Muscle of leg (tissue), 3 donors: ENCODE measurements at regions not wholly inside any gene's neighbourhood (a gene's known extent, or its start where the extent isn't known, plus 50 kb on each side); places are given as distances from the start of the nearest gene placed in this dataset.

ENCODE experiments used
- DNase-seq: peaks from one replicate; pipeline ENCODE4 v3.0.0; 2013
- H3K27ac ChIP-seq: one replicate; pipeline ENCODE4 v1.5.1; 2013; ENCODE audit warnings: mild to moderate bottlenecking, low read length, control low read depth
- H3K27me3 ChIP-seq: one replicate; pipeline ENCODE4 v1.6.1; 2013; ENCODE audit warnings: low read length; ENCODE audit not compliant: control insufficient read depth, insufficient read depth
- H3K36me3 ChIP-seq: one replicate; pipeline ENCODE4 v1.6.1; 2013; ENCODE audit warnings: low read length; ENCODE audit not compliant: control insufficient read depth, insufficient read depth
- H3K4me1 ChIP-seq: one replicate; pipeline ENCODE4 v1.6.1; 2013; ENCODE audit warnings: low read length; ENCODE audit not compliant: control insufficient read depth, insufficient read depth
- H3K4me3 ChIP-seq: one replicate; pipeline ENCODE4 v1.5.1; 2013; ENCODE audit warnings: low read length, control low read depth
- H3K9me3 ChIP-seq: replicated peaks from 2 replicates; pipeline ENCODE4 v1.6.1; 2013; ENCODE audit warnings: low read depth, low read length; ENCODE audit not compliant: control insufficient read depth
- WGBS: methylation state at CpG from one replicate; pipeline ENCODE4 v1.1.5; 2013; ENCODE audit warnings: missing lambda C conversion rate; ENCODE audit not compliant: insufficient coverage; 5-methylcytosine and 5-hydroxymethylcytosine counted together

DNA sequence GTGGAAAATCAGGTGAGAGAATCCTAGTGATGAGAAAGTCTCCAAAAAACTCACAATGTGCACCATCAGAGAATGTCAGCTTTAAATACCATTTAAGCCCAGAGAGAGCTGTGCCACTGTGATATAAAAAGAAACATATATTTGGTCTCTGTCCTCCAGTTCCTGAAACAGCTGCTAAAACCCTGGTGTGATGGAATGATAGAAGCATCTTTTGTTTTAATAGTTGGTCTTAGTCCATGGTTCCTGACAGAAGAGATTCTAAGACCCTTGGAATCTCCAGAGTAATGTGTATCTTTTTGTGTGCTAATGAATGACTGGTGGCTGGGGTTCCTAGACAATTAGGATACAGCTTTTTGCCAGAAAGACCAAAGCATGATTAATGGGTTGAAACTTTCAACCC is 302.8 kb upstream of the B3GALT2 start:
- DNase-seq = no peak
- Histone ChIP-seq H3K27ac (no peak overlapping the region), H3K27me3 (no peaks in the 10 kb centered on the region), H3K9me3 (peaks cover 5% of the 10 kb centered on the region), H3K4me1 (no peaks in the 10 kb centered on the region), H3K4me3 (no peak overlapping the region), H3K36me3 (no peaks in the 10 kb centered on the region)

DNA sequence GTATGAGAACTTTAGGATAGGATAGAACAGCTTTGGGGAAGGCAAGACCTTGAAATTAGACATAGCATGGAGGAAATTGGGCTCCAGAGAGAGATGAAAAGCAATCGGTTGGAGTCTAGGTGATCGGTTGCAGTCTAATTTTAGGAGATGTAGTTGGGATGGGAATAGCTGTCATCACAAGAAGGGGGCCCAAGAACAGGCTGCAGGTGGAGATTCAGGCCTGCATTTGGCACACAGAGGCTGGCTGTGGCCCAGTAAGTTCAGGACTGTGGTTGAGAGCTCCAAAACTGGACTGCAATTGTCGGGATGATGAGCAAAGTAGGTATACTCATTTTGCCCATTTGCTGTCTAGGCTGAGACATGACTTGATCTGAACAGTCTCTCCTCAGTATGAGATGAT is 301.3 kb upstream of the B3GALT2 start:
- Histone ChIP-seq H3K27ac (no peak overlapping the region), H3K4me1 (no peaks in the 10 kb centered on the region), H3K36me3 (no peaks in the 10 kb centered on the region), H3K9me3 (peaks cover 5% of the 10 kb centered on the region), H3K4me3 (no peak overlapping the region), H3K27me3 (no peaks in the 10 kb centered on the region)
- WGBS = 64% methylated on average over 3 of the region's 3 CpGs
- no peak for DNase-seq

GRCh38 chr1:193486671-193487229 is 300.3 kb upstream of the B3GALT2 start:
- H3K4me1 ChIP-seq = no peaks in the 10 kb centered on the region
- no peaks in the 10 kb centered on the region for H3K36me3 ChIP-seq
- DNase-seq = no peak
- H3K9me3 ChIP-seq = peaks cover 5% of the 10 kb centered on the region
- H3K4me3 ChIP-seq = no peak overlapping the region
- H3K27me3 ChIP-seq = no peaks in the 10 kb centered on the region
- WGBS = no CpG with 5 or more reads among the region's 1 CpG
- H3K27ac ChIP-seq = no peak overlapping the region

DNA sequence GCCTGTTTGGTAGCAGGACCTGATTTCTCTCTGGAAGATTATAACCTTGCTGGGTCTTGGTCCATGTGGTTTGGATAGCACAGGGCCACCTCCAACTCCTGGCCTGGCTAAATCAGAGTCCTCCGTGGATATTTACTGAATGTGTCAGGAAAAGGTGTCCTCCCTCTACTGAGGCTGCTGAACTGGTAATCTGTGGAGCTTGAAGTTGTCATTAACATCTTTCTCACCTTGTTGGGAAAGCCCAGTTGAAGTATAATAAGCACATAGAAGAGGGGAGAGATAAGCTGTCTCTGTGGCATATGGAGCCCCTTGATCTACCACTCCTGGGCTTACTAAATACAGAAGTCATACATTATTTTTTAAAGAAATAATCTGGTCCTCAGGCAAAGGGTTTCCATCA is 294.3 kb upstream of the B3GALT2 start:
- no peak overlapping the region for H3K27ac ChIP-seq
- no peaks in the 10 kb centered on the region for H3K4me1 ChIP-seq
- no peak overlapping the region for H3K4me3 ChIP-seq
- no peaks in the 10 kb centered on the region for H3K9me3 ChIP-seq
- WGBS = no CpG with 5 or more reads among the region's 1 CpG
- H3K36me3 ChIP-seq = no peaks in the 10 kb centered on the region
- no peaks in the 10 kb centered on the region for H3K27me3 ChIP-seq
- no peak for DNase-seq

DNA sequence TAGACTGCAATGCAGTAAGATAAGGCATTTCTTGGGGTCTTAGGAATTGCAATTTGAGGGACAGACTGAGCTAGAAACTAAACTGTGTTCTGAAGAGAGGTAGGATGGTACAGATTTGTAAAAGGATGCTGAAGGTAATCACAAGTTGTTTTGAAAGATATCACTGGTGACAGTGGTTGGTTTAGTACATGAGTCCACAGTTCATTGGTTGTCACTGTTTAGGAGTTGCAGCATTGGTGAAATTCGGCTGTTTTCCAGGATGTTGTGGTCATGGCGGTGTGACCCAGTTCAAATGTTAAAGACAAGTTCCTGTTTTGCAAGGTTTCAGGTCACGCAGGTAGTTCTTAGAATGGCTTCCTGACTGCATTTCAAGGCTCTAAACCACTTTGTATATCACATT is 292.8 kb upstream of the B3GALT2 start:
- WGBS = 58% methylated on average over 2 of the region's 3 CpGs
- H3K4me3 ChIP-seq = no peak overlapping the region
- no peak for DNase-seq
- H3K27me3 ChIP-seq = no peaks in the 10 kb centered on the region
- no peaks in the 10 kb centered on the region for H3K36me3 ChIP-seq
- H3K9me3 ChIP-seq = no peaks in the 10 kb centered on the region
- no peaks in the 10 kb centered on the region for H3K4me1 ChIP-seq
- H3K27ac ChIP-seq = no peak overlapping the region

- WGBS = no CpG with 5 or more reads among the region's 6 CpGs
- Histone ChIP-seq H3K36me3 (no peaks in the 10 kb centered on the region), H3K9me3 (no peaks in the 10 kb centered on the region), H3K27me3 (no peaks in the 10 kb centered on the region), H3K4me1 (no peaks in the 10 kb centered on the region), H3K4me3 (no peak overlapping the region), H3K27ac (no peak overlapping the region)
- no peak for DNase-seq
Measured at GRCh38 chr1:193476748-193477147, 290.3 kb upstream of the B3GALT2 start.

- Histone ChIP-seq H3K27ac (no peak overlapping the region), H3K4me3 (no peak overlapping the region), H3K9me3 (no peaks in the 10 kb centered on the region), H3K36me3 (no peaks in the 10 kb centered on the region), H3K4me1 (no peaks in the 10 kb centered on the region), H3K27me3 (no peaks in the 10 kb centered on the region)
- WGBS = 93% methylated on average over 1 of the region's 4 CpGs
- DNase-seq = no peak
Measured at GRCh38 chr1:193473932-193474331, 287.5 kb upstream of the B3GALT2 start.

- no peaks in the 10 kb centered on the region for H3K36me3 ChIP-seq
- DNase-seq = no peak
- 100% methylated on average over 1 of the region's 3 CpGs for WGBS
- H3K4me1 ChIP-seq = no peaks in the 10 kb centered on the region
- H3K27ac ChIP-seq = no peak overlapping the region
- no peak overlapping the region for H3K4me3 ChIP-seq
- no peaks in the 10 kb centered on the region for H3K9me3 ChIP-seq
- no peaks in the 10 kb centered on the region for H3K27me3 ChIP-seq
Measured at GRCh38 chr1:193472838-193473398, 286.5 kb upstream of the B3GALT2 start.

DNA sequence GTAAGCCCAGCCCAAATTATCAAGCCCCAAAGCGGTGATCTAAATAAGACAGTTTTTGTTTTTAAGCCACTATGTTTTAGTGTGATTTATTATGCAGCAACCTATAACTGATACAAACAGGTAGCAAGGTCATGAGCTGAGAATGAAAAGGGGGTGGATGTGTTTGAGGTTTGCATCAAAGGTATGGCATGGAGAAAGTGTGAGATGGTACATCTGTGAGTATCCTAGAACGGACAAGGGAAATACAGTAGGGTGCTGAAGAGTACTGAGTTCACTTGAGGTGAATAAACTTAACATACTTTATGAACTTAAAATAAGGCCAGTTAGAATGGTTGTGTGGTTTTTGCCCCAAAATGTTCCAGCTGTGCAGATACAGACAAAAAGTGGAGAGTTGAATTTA is 286.0 kb upstream of the B3GALT2 start:
- no peak overlapping the region for H3K4me3 ChIP-seq
- no peaks in the 10 kb centered on the region for H3K36me3 ChIP-seq
- no peaks in the 10 kb centered on the region for H3K9me3 ChIP-seq
- DNase-seq = no peak
- H3K27ac ChIP-seq = no peak overlapping the region
- no peaks in the 10 kb centered on the region for H3K4me1 ChIP-seq
- no peaks in the 10 kb centered on the region for H3K27me3 ChIP-seq
- no CpG with 5 or more reads among the region's 2 CpGs for WGBS

DNA sequence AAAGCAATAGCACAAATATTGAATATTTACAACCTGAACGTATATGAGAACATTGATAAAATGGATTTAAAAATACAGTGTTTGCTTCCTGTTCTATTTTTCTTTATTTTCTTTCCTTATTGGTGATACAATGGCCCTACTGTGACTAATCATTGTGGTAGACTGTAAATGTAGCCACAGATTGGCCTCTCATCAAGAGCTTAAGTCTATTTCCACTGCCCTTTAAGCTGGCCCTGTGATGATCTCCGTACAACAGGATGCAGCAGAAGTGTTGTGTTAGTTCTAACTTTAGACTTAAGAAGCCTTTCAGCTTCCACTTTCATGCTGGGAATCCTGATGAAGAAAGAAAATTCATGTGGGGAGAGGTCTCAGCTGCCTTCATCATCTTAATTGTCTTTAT is 285.6 kb upstream of the B3GALT2 start:
- Histone ChIP-seq H3K27me3 (no peaks in the 10 kb centered on the region), H3K4me1 (no peaks in the 10 kb centered on the region), H3K9me3 (no peaks in the 10 kb centered on the region), H3K36me3 (no peaks in the 10 kb centered on the region), H3K4me3 (no peak overlapping the region), H3K27ac (no peak overlapping the region)
- WGBS = no CpG with 5 or more reads among the region's 2 CpGs
- DNase-seq = no peak

GRCh38 chr1:193463326-193463932 is 277.0 kb upstream of the B3GALT2 start:
- H3K36me3 ChIP-seq = no peaks in the 10 kb centered on the region
- no CpG with 5 or more reads among the region's 5 CpGs for WGBS
- no peaks in the 10 kb centered on the region for H3K27me3 ChIP-seq
- no peak for DNase-seq
- no peaks in the 10 kb centered on the region for H3K9me3 ChIP-seq
- no peak overlapping the region for H3K4me3 ChIP-seq
- H3K27ac ChIP-seq = no peak overlapping the region
- H3K4me1 ChIP-seq = no peaks in the 10 kb centered on the region
